ENCODE measurements at regions not wholly inside any gene's neighbourhood (a gene's known extent, or its start where the extent isn't known, plus 50 kb on each side); places are given as distances from the start of the nearest gene placed in this dataset.

DNA sequence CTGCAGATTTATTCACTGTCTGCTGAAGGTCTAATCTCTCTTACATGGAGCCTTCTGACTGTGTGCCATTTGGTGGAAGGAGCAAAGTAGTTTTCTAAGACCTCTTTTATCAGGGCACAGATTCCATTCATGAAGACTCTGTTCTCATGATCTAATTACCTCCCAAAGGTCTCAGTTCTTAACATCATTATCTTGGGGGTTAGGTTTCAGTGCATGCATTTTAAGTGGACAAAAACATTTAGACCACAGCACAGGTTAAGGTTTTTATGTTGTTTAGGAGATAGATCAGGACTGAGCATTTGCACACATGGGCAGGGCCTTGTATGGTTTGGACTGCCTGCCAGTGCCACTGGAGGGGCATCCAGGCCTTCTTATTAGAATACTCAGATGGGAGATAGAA is 746.1 kb downstream of the C12orf50 start:
- no peak for TF ChIP-seq CTCF (IDR thresholded peaks at IDR 0.05; ENCODE audit: unreplicated experiment)
- no peak for DNase-seq (ENCODE audit: low spot score)
- no peak overlapping the region for H3K4me3 Mint-ChIP-seq (ENCODE audit: unreplicated experiment)
- no peaks in the 10 kb centered on the region for H3K27me3 Mint-ChIP-seq (ENCODE audit: unreplicated experiment)
- H3K36me3 Mint-ChIP-seq (ENCODE audit: low read depth, unreplicated experiment) = no peaks in the 10 kb centered on the region
- no peaks in the 10 kb centered on the region for H3K4me1 Mint-ChIP-seq (ENCODE audit: unreplicated experiment)
- no peaks in the 10 kb centered on the region for H3K9me3 Mint-ChIP-seq (ENCODE audit: unreplicated experiment)
- H3K27ac Mint-ChIP-seq (ENCODE audit: unreplicated experiment) = no peak overlapping the region

DNA sequence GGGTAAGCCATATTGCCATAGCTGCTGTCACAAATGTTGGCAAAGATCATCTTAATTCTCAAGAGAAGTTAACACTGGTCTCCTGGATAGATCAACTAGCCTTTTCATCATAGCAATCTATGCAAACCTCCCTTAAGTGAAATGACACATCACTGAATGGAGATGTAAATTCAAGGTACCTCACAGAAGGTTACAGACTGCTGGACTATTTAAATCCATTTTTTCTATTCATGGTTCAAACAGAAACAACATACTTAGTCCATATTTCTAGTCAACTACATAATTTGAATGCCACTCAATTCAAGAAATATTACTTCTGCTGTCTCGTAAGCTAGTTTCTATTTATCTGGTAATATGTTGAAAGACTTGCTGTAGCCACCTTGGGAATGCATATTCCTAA is 748.3 kb downstream of the C12orf50 start:
- no peaks in the 10 kb centered on the region for H3K36me3 Mint-ChIP-seq (ENCODE audit: low read depth, unreplicated experiment)
- no peak overlapping the region for H3K27ac Mint-ChIP-seq (ENCODE audit: unreplicated experiment)
- H3K9me3 Mint-ChIP-seq (ENCODE audit: unreplicated experiment) = no peaks in the 10 kb centered on the region
- TF ChIP-seq CTCF (IDR thresholded peaks at IDR 0.05; ENCODE audit: unreplicated experiment) = no peak
- no peak overlapping the region for H3K4me3 Mint-ChIP-seq (ENCODE audit: unreplicated experiment)
- DNase-seq (ENCODE audit: low spot score) = no peak
- no peaks in the 10 kb centered on the region for H3K4me1 Mint-ChIP-seq (ENCODE audit: unreplicated experiment)
- H3K27me3 Mint-ChIP-seq (ENCODE audit: unreplicated experiment) = no peaks in the 10 kb centered on the region

DNA sequence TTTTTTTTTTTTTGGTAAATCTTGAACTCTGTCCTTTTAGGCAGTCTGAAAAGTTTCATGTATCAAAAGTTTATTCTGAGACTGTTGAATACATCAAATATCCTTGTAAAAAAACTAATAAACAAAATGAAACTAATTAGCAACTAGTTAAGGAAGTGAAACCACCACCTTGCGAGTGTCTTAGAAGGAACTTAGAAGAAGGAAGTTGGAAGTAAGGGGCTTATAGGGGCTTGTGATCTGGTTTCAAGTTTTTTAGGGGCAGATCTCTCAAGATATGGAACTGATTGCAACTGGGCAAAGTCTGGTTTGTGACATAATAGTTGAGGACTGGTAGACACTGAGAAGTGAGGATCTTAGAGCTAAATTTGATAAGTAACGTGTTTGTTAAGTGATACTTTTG is 748.8 kb downstream of the C12orf50 start:
- no peaks in the 10 kb centered on the region for H3K4me1 Mint-ChIP-seq (ENCODE audit: unreplicated experiment)
- no peak overlapping the region for H3K27ac Mint-ChIP-seq (ENCODE audit: unreplicated experiment)
- no peaks in the 10 kb centered on the region for H3K27me3 Mint-ChIP-seq (ENCODE audit: unreplicated experiment)
- no peak for DNase-seq (ENCODE audit: low spot score)
- H3K9me3 Mint-ChIP-seq (ENCODE audit: unreplicated experiment) = no peaks in the 10 kb centered on the region
- no peak overlapping the region for H3K4me3 Mint-ChIP-seq (ENCODE audit: unreplicated experiment)
- H3K36me3 Mint-ChIP-seq (ENCODE audit: low read depth, unreplicated experiment) = no peaks in the 10 kb centered on the region
- no peak for TF ChIP-seq CTCF (IDR thresholded peaks at IDR 0.05; ENCODE audit: unreplicated experiment)

DNA sequence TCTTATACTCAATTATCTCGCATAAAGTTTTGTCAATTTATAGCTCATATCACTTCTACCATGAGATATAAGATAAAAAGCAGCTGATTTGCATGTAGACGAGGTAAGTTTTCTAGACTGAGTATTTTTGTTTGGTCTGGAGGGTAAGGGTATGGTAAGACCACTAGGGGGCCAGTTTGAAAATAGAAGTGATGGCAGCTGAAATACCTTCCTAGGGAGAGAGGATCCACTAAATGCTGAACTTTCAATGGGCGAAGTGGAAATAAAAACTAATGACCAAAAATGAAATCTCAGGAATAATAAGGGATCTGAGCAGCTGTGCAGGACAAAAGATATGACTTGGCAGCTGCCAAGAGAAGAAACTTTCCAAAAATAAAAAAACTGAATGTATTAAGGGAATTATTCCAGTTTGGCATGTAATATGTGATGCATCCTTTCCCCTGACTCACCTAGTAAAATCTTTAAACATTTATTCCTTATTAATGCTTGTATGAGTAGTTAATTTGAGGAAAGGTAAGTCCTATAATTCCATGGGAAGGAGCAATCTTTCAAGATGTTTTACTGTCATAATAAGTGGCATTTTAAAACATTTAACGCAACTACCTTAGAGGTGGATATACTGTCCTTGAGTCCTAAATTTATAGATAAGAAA is 754.5 kb downstream of the C12orf50 start:
- no peaks in the 10 kb centered on the region for H3K36me3 Mint-ChIP-seq (ENCODE audit: low read depth, unreplicated experiment)

More for the DNA sequence above, 754.5 kb downstream of the C12orf50 start:
- H3K9me3 Mint-ChIP-seq (ENCODE audit: unreplicated experiment) = no peaks in the 10 kb centered on the region
- no peak overlapping the region for H3K27ac Mint-ChIP-seq (ENCODE audit: unreplicated experiment)
- peak; percentile 80 for TF ChIP-seq CTCF (IDR thresholded peaks at IDR 0.05; ENCODE audit: unreplicated experiment)
- peak; percentile 16 for DNase-seq (ENCODE audit: low spot score)
- H3K4me3 Mint-ChIP-seq (ENCODE audit: unreplicated experiment) = no peak overlapping the region
- no peaks in the 10 kb centered on the region for H3K27me3 Mint-ChIP-seq (ENCODE audit: unreplicated experiment)
- no peaks in the 10 kb centered on the region for H3K4me1 Mint-ChIP-seq (ENCODE audit: unreplicated experiment)
